NCI-H524 (cell line): ENCODE measurements at regions not wholly inside any gene's neighbourhood (a gene's known extent, or its start where the extent isn't known, plus 50 kb on each side); places are given as distances from the start of the nearest gene placed in this dataset.
"Not testable (repeated sequence)": the region's sequence is repeated elsewhere in the genome, so short reads cannot be mapped to it uniquely, and the experiment has no call there.

Experiments used
- DNase-seq, 2 experiments: peaks; one replicate each; lab custom pipeline; 2025; lab: John Stamatoyannopoulos, UW

DNA sequence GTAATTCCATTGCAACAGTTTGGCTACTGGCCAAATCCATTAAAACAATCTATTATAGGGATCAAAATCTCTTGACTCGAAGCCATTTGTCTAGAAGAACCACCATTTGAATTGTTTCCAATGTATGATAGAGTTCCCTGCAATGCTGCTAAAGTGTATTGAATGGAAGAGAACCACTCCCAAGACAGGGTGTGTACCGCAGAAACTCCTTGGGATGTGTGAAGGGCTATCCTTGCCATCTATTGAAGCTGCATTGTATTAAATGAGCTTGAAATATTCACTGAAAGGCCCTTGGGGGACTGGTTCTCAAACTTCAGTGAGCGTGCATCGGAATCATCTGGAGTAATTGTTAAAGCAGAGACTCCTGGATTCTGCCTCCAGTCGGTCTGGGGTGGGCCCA, 260.4 kb upstream of the MEIS1 start:
- no peak for DNase-seq

DNA sequence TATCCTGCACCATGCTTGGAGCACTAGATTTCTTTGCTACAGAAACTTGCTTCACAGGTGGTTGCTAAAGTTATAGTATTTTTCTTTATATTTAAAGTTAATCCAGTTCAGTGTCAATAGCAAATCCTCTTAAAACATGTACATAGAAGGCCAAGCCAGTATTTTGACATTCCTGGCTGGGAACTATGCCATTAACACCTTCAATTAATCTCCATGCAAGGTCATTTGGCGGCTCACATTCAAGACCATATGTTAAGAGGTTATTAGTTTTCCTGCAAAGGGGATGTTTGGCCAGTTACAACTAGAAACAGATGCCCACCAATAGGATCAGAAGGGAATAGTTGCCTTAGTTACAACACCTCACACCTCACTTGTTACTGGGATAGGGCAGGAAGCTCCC, 261.3 kb upstream of the MEIS1 start:
- peak; percentile 69 to 90 for DNase-seq

DNA sequence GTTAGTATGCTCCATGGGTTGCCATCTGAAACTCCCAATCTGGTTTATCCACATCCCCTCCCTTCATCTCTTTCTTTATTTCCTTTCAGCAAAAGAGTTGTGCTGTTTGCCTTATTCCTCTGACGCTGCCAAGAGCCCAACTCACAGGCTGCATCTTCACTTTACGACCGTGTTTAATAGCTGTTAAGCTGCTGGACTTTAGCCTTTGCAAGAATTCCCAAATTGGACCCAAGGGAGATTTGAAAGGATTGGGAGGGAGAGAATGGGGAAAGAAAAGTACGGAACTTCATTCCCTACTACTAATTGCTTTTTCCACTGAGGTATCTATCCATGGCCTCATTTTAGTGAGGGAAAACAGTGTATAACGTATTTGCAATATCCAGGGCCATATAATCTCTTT, 263.4 kb upstream of the MEIS1 start:
- DNase-seq = peak; percentile 19 to 51

DNA sequence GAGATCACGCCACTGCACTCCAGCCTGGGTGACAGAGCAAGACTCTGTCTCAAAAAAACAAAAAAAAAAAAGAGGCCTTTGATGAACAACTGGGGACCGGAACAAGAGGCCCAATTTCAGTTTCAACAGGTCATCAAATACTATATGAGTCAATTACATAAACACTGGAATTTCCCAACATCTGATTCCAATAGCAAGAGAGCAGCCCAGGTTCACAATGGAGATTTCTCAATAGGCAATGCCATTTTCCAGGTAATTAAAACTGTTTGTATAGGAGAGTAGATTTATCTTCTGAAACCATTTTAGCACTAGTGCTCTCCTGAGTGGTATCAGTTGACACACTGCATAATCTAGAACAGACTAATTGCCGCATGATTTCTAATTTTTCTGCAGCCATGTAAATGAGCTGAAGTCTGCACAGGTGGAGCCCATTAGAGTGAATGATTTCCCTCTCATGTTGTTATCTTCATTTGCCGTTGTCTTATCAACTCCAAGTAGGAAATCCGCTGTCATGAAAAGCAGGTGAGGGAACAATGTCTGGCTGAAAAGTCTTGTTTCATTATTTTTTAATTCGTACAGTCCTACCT, 264.1 kb upstream of the MEIS1 start:
- no peak for DNase-seq

DNA sequence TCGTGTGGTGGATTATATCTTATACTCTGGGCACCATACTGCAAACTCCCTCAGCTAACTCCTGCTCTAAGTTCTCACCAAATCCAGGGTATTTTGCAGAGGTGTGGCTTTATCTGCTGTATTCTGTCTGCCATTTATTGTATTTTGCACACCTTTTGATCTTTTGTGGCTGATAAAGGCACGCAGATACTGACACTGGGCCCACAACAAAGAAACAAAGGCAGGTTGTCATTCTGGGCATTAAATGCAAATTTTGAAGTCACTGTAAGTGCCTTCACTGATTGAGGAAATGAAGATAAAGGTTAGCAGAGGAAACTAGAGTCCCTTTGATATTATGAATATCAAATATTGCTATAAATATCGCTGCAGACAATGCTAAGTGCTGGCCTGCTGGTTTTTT, 265.8 kb upstream of the MEIS1 start:
- no peak for DNase-seq

DNA sequence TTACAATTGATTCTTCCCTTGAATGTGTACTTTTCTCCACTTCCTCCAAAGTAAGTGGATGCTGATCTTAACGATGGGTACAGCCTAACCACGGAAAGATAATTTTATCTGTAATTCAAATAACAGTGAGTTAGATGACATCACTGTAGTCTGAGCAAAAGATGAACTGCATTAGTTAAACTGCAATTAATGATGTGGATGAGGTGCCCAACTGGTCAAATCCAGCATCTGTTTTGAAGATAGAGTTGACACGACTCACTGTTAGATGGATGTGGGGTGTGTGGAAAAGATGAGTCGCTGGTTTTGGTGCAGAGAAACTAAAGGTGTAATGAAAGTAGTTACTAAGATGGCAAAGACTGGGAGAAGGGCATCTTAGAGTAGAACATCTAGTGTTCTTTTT, 270.5 kb upstream of the MEIS1 start:
- no peak for DNase-seq

DNA sequence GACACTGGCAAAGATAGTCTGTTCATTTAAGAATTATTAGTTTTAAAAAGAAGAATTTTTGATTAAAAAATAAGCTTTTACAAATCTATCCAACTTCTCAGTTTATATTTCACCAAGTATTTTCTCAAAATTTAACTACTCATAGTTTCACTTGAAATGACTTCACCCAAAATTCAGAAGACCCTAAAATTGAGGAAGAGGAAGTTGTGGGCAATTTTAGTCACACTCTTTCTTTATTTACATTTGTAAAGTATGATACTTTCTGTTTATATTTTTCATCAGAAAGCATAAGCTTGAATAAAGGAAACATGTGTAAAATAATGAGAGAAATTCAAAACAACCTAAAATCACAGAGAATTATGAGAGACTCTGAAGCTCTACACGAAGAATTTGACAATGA, 278.8 kb upstream of the MEIS1 start:
- DNase-seq = no peak

DNA sequence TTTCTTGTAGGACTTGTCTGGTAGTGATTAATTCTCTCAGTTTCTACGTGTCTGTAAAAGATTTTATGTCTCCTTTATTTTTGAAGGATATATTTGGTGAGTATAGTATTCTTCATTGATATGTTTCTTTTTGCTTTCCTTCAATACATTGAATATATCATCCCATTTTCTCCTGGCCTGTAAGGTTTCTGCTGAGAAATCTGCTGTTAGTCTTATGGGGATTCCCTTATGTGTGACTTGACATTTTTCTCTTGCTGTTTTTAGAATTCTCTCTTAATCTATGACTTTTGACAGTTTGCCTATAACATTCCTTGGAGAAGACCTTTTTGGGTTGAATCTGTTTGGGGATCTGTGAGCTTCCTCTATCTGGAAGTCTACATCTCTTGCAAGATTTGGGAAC, 281.0 kb upstream of the MEIS1 start:
- no peak for DNase-seq

DNA sequence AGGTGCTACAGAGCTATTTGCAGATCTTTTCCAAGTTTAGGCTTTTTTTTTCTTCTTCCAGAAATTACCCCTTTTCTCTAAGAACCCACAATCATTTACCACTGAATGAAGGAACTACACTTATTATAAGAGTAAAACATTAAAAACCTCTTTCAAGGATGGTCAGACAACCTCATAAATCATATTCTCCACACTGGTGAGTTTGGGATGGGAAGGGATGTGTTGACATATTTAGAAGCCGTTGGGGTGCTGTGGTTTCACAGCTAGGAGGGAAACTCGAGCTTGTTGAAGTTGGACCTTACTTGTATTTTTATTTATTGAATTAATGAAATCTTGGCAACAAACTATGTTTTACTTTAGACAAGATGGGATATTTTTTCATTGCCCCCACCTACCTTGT, 289.4 kb upstream of the MEIS1 start:
- DNase-seq = no peak

DNA sequence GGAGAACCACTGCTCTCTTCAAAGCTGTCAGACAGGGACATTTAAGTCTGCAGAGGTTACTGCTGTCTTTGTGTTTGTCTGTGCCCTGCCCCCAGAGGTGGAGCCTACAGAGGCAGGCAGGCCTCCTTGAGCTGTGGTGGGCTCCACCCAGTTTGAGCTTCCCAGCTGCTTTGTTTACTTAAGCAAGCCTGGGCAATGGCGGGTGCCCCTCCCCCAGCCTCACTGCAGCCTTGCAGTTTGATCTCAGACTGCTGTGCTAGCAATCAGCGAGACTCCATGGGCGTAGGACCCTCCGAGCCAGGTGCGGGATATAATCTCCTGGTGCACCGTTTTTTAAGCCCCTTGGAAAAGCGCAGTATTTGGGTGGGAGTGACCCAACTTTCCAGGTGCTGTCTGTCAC, 290.6 kb upstream of the MEIS1 start:
- not testable (repeated sequence) for DNase-seq

DNA sequence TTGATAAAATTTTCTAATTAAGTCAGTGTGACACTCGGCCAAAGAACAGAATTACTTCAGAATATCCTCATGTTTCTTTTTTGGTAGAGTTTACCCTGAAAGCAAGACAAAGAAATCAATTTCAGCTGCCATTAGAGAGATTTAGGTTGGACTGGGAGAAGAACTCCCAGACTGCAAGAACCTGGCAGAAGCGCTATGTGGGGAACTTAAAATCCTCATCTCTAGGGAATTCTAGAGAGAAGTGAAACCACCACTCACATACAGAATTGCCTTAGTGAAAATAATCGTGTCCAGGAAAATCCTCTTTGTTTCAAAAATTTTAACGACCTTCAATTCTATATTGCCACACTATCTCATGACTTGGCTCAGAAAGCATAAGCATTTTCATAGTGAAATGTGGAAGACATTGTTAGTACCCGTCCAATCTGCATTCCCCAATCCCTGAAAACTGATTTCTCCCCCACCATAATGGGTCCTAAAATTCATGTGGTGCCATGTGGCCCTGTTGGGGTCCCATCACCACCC, 297.3 kb upstream of the MEIS1 start:
- no peak for DNase-seq

DNA sequence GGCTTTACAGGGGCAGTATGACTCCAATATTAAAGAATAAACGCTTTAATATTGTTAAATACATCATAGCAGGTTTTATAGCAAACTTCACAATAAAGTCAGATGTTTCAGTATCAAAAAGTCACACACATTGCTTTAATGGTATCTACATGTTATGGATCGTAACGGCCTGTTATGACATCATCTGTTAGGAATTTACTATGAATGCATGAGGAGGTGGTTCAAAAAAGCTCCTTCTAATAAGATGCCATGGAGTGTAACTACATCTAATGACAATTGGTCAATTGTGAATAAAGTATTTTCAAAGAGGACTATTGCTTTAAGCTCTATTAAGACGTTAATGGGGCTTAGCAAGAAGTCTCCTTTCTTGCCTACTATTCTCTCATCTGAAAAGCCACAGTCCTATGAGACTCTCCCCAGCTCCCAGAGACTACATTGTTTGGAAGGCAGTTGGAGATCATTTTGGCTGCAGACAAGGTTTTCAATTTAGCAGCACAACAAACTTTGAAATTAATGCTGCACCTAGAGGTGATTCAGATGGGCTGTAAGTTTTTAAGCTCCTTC, 300.7 kb upstream of the MEIS1 start:
- DNase-seq = no peak

DNA sequence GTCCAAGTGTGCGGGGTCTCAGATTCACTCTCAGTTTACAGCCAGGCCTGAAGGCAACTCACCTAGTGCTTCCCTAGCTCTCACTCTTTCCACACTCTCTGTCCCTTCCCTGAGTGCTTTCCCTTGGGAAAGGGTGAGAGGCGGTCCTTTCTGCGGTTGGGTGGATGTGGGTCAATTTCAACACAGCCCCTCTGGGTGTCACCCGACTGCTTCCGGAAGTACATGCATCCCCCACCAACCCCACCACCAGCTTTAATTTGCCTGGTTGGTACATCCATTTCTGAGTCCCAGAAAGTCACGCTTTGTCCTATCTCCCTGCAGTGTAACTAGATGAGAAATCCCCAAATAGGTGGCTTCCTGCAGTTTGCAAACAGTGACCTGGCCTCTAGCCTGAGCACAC, 307.3 kb upstream of the MEIS1 start:
- DNase-seq = no peak

DNA sequence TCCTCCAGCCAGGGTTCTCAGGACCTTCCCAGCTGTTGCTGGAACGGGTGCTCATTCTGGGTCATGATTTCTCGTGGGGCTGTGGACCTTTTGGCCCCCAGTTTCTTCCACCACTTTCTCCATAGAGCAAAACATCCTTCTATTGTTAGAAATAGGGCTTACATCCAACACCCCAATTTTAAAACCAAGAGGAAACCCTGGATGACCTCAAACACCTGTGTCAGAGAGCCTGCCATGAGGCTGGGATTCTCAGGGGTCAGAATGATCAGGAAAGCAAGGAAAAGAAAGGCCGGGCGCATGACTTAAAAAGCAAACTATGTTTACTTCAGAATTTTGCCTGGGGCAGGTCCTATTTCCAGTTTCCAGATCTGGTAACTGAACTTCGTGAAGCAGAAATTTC, 307.9 kb upstream of the MEIS1 start:
- no peak for DNase-seq

DNA sequence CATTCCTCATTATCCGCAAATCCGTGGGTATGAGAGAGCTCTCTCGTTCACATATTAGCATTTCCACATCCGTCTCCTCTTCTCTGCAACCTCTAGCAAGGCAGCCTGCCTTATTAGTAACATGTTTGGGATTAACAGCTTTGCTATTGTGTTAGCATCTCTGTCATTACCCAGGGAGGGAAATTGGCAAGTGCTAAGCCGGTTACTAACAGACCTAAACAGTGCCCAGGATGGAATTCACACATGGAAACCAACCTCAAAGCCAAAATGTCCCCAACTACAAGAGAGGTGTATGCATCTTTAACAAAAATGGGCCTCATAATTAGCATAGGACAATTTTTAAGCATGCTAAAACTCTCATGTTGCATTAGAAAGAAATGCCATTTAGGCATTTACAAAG, 309.0 kb upstream of the MEIS1 start:
- DNase-seq = no peak

DNA sequence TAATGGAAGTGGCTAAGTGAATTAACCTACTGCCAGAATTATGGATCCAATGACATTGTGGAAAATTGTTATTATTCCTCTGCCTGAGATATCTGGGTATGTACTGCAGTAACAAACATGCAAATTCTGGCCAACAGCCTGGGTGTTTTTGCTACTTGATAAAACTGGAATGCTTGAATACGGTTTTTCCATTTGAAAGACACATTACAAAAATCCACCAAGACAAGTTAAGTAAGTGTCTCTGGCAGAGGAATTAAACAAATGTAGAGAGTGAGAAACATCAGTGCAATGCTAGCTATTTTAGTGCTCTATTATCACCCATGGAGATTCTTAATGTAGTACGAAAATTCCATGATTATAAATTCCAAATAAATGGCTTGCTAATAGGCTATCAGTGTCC, 312.4 kb upstream of the MEIS1 start:
- DNase-seq = no peak

DNA sequence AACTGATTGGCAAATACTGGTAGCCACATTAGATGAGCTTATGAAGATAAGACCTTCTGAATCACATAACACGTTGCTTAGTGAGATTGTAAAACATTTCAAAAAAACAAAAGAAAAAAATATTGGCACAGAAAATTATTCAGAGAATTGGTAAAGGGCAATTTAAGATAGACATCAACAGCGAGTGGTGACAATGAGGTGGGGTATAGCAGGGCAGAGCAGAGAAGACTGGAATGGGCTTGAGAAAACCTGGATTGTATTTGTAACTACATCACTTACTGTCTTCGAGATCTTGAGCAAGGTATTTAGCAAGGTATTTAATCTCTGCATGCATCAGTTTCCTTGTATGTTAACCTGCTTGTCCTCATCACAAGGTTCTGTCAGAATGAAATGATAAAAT, 313.0 kb upstream of the MEIS1 start:
- no peak for DNase-seq

DNA sequence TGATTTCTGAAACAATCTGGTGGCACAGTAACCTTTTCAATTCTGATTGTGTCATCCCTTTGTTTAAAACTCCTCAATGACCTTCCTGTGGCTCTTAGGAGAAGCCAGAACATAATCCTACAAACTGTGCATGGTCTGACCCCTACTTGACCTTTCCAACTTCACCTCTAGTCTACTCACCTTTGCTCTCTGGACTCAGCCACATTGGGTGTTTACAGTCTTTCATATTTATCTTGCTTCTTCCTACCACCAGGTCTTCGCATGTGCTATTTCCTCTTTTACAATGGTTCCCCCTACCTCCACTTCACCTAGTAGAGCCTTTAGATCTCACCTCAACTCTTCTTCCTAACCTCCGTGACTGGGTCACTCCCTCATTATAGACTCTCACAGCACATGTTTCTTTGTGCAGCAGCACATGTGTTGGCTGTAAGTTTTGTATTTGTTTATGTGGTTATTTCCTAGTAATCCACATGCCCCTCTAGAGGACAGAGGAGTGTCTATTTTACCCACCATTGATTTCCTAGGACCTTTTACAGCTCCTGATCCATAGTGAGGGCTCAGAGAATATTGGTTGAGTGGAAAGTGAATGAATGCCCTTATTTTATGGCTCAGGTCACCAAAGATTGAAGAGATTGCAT, 320.8 kb upstream of the MEIS1 start:
- DNase-seq = no peak

DNA sequence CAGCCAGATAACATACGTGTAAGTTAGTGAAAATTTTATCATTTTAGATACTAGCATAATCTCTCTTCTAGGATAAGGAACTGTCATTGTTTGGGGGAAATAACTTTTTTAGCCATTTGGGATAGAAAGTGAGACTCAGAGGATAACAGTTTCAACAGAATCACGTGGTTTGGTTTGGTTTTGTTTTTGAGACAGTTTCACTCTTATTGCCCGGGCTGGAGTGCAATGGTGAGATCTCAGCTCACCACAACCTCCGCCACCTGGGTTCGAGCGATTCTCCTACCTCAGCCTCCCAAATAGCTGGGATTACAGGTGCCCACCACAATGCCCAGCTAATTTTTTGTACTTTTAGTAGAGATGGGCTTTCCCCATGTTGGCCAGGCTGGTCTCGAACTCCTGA, 323.2 kb upstream of the MEIS1 start:
- DNase-seq = no peak

DNA sequence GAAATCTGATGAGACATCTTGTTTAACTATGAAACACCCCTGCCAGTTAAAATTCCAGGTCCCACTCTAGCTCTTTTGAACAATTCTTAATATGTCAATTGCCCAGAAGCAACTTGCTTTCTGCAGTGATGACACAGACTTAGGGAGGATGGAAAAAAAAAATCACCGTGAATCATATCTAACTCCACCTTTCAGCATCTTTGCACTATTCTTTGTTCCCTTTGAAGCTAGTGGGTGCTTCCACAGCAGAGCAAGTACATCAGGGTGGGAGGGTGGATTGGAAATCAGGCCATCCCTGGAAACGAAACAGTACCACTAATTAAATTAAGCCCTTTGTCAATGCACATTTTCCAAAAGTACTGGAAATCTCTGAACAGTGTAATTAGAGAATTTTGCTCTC, 324.3 kb upstream of the MEIS1 start:
- no peak for DNase-seq

DNA sequence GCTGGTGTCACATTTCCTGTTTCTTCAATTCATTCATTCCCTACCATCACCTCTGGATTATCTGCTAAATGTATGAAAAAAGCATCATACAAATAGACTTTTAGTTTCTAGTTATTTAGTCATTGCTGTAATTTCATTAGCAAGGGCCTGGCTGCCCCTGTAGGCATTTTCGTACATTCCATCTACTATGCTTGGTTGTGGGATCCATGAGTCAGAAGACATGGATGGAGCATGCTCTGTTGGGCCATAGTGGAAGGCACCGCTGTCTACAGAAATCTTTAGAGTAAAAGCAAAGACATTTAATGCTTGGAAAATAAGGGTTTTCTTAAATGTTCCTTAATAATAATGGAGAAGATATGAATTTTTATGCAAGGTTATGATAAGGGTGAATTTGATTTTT, 324.8 kb upstream of the MEIS1 start:
- no peak for DNase-seq

DNA sequence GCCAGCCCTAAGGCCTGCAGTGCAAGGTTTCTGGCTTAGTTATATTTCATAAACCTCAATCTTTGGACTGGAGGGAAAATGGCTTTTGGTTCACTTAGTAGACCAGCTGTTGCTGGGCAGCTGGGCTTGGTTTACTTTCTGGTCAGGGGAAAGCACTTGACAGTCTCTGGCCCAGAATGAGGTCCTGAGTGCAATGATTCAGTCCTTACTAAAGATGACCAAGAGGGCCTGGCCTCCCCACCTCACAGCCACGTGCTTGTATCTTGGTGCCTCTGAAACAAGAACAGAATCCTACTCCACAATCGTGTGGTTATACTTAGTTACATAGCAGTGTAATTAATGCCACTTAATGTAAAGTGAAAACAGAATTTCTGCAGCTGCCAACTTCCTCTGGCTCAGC, 325.5 kb upstream of the MEIS1 start:
- DNase-seq = no peak

DNA sequence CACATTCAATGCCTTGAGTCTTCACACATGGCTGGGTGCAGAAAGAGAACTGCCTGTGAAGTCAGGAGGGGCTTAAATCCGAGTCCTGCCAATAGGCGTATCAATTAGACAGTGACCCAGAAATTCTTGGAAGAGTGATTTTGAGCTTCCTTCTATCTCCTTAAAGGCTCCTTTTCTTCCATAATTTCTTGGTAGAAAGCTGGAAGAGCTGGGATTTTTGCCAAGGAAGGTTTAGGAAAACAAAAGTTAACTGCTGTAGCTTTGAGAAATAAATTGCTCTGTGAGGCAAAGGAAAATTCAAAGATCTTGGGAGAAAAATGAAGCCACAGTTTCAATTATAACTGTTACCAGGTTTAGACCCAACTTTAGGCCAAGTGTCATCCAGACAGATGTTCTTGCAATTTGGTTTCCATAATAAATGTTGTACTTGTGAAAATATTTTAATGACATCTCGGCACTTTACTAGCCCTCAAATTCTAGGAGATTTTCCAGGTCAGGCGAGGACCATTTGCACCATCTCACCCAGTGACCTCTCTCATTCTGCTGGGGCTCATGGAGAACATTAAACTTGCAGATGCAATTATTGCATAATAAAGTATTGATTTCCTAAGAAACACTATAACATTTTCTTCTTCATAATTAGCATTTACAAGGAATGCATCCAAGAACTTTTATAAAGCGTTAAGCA, 329.7 kb upstream of the MEIS1 start:
- no peak for DNase-seq
